A549 (cell line): ENCODE measurements at regions not wholly inside any gene's neighbourhood (a gene's known extent, or its start where the extent isn't known, plus 50 kb on each side); places are given as distances from the start of the nearest gene placed in this dataset.

ENCODE experiments used
- BHLHE40 ChIP-seq: IDR thresholded peaks from 2 replicates; pipeline ENCODE4 v1.6.1; 2012; ENCODE audit warnings: low read depth, low read length, inconsistent platforms
- ESRRA ChIP-seq: fragments of 150-350 bp; IDR thresholded peaks from 2 replicates; pipeline ENCODE4 v1.6.1; 2014; ENCODE audit warnings: mild to moderate bottlenecking, low read length, borderline replicate concordance
- MAFK ChIP-seq: fragments of 450-650 bp; IDR thresholded peaks from 2 replicates; pipeline ENCODE4 v1.6.1; 2014; ENCODE audit not compliant: partially characterized antibody
- MAX ChIP-seq: IDR thresholded peaks from 2 replicates; pipeline ENCODE4 v1.6.1; 2012
- PHF8 ChIP-seq: fragments of 200-600 bp; sonication (generic); IDR thresholded peaks from 2 replicates; pipeline ENCODE4 v1.6.1; 2016; ENCODE audit warnings: low read depth, mild to moderate bottlenecking, antibody characterized with exemption, moderate library complexity, borderline replicate concordance
- POLR2A ChIP-seq: IDR thresholded peaks from 2 replicates; pipeline ENCODE4 v1.6.1; 2012; ENCODE audit warnings: mild to moderate bottlenecking, low read length
- RAD21 ChIP-seq, 2 experiments: fragments of >200 bp in 1 of 2; sonication (Bioruptor Twin) in 1 of 2; formaldehyde crosslinking in 1 of 2; IDR thresholded peaks in 1 of 2; conservative IDR thresholded peaks in 1 of 2; 2 replicates in 1 of 2; 3 replicates in 1 of 2; pipeline ENCODE4 v1.6.1; 2012 to 2018; ENCODE audit warnings: inconsistent platforms in 1 of 2
- RCOR1 ChIP-seq: fragments of 150-350 bp; IDR thresholded peaks from 2 replicates; pipeline ENCODE4 v1.6.1; 2014; ENCODE audit warnings: antibody characterized with exemption, low read length, low read depth
- REST ChIP-seq: fragments of 200-600 bp; sonication (generic); IDR thresholded peaks from 2 replicates; pipeline ENCODE4 v1.6.1; 2016; ENCODE audit warnings: antibody characterized with exemption, mild to moderate bottlenecking, moderate library complexity
- SMC3 ChIP-seq: fragments of >200 bp; sonication (Bioruptor Twin); formaldehyde crosslinking; IDR thresholded peaks from 3 replicates; pipeline ENCODE4 v1.6.1; 2018; ENCODE audit warnings: inconsistent platforms
- TFCP2L1 ChIP-seq: fragments of 250-450 bp; sonication (Bioruptor Pico); IDR thresholded peaks from 2 replicates; pipeline ENCODE4 v1.5.0; 2021; ENCODE audit warnings: mild to moderate bottlenecking
- ZFP36 ChIP-seq: fragments of 450-650 bp; IDR thresholded peaks from 2 replicates; pipeline ENCODE4 v1.6.1; 2014; ENCODE audit warnings: borderline replicate concordance; ENCODE audit not compliant: partially characterized antibody
- TF ChIP-seq, protein P1 (sequence below): fragments of >200 bp; sonication (Bioruptor Twin); formaldehyde crosslinking; IDR thresholded peaks from 3 replicates; pipeline ENCODE4 v1.5.1; 2016
- TF ChIP-seq, protein P2 (sequence below): IDR thresholded peaks from 2 replicates; pipeline ENCODE4 v1.6.1; 2012; ENCODE audit warnings: low read depth, borderline replicate concordance

DNA sequence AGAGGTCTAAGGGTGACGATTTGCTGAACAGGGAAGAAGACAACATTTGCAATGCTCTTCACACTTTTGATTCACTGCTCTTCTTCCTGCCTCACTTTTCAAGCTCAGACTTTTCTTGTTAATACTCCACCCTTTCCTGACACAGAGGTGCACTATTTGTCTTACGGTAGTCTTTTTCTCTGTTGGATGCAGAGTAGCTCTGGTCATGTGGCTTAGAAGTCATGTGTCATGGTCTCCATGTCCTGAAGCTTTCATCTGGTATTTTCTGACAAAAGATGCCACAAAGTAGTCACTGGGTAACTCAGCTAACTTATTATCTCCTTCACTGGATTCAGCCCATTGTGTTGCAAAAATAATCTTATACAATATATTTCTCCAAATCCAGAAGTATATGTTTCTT is 149.1 kb downstream of the TFEC start:
- no peak for TF ChIP-seq RAD21 (conservative IDR thresholded peaks at IDR 0.05 in 1 of 2, IDR thresholded peaks at IDR 0.05 in 1 of 2)
- TF ChIP-seq, protein P1, sequence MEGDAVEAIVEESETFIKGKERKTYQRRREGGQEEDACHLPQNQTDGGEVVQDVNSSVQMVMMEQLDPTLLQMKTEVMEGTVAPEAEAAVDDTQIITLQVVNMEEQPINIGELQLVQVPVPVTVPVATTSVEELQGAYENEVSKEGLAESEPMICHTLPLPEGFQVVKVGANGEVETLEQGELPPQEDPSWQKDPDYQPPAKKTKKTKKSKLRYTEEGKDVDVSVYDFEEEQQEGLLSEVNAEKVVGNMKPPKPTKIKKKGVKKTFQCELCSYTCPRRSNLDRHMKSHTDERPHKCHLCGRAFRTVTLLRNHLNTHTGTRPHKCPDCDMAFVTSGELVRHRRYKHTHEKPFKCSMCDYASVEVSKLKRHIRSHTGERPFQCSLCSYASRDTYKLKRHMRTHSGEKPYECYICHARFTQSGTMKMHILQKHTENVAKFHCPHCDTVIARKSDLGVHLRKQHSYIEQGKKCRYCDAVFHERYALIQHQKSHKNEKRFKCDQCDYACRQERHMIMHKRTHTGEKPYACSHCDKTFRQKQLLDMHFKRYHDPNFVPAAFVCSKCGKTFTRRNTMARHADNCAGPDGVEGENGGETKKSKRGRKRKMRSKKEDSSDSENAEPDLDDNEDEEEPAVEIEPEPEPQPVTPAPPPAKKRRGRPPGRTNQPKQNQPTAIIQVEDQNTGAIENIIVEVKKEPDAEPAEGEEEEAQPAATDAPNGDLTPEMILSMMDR = no peak
- no peak for TF ChIP-seq REST
- no peak for TF ChIP-seq POLR2A
- no peak for TF ChIP-seq MAFK
- TF ChIP-seq, protein P2, sequence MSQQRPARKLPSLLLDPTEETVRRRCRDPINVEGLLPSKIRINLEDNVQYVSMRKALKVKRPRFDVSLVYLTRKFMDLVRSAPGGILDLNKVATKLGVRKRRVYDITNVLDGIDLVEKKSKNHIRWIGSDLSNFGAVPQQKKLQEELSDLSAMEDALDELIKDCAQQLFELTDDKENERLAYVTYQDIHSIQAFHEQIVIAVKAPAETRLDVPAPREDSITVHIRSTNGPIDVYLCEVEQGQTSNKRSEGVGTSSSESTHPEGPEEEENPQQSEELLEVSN = no peak
- TF ChIP-seq ZFP36 = no peak
- no peak for TF ChIP-seq TFCP2L1 (CRISPR knock-in tag)
- TF ChIP-seq MAX = no peak
- TF ChIP-seq ESRRA = no peak
- no peak for TF ChIP-seq RCOR1
- no peak for TF ChIP-seq SMC3
- no peak for TF ChIP-seq BHLHE40
- TF ChIP-seq PHF8 = no peak
